Bronchial epithelial cell (primary cell): ENCODE measurements at regions not wholly inside any gene's neighbourhood (a gene's known extent, or its start where the extent isn't known, plus 50 kb on each side); places are given as distances from the start of the nearest gene placed in this dataset.
A peak's percentile ranks its signal among the peaks of the same experiment; 100 is the strongest.

Experiments
- DNase-seq: peaks from one replicate; pipeline ENCODE4 v3.0.0-alpha.2; 2010; ENCODE audit warnings: low read depth
- FAIRE-seq: peaks from 2 replicates; lab custom pipeline; 2011; peaks lifted over from hg19 to GRCh38; lab: Jason Lieb, UNC
- H3K27me3 ChIP-seq: 2 replicates; pipeline ENCODE4 v1.5.1; 2011; ENCODE audit warnings: low read length; ENCODE audit not compliant: control insufficient read depth, insufficient read depth
- H3K36me3 ChIP-seq: 2 replicates; pipeline ENCODE4 v1.5.1; 2011; ENCODE audit warnings: low read length; ENCODE audit not compliant: control insufficient read depth, insufficient read depth
- H3K4me3 ChIP-seq: 2 replicates; pipeline ENCODE4 v1.5.1; 2011; ENCODE audit warnings: mild to moderate bottlenecking, low read depth, low read length, control low read depth
- CTCF ChIP-seq: IDR thresholded peaks from 2 replicates; pipeline ENCODE4 v1.5.1; 2011; ENCODE audit warnings: mild to moderate bottlenecking, moderate library complexity, low read length, control low read depth, inconsistent platforms; ENCODE audit not compliant: insufficient read depth, severe bottlenecking

- Histone ChIP-seq H3K4me3 (no peak overlapping the region), H3K27me3 (no peaks in the 10 kb centered on the region), H3K36me3 (no peaks in the 10 kb centered on the region)
- TF ChIP-seq CTCF, result no peak
- no peak for DNase-seq
- no peak for FAIRE-seq
These were observed 234.8 kb downstream of the MED10 start for GRCh38 chr5:6143523-6143922.

- no peaks in the 10 kb centered on the region for H3K27me3 ChIP-seq
- DNase-seq (no peak), FAIRE-seq (no peak)
- no peak for TF ChIP-seq CTCF
- H3K36me3 ChIP-seq, result no peaks in the 10 kb centered on the region
- no peak overlapping the region for H3K4me3 ChIP-seq
These were observed 236.0 kb downstream of the MED10 start for GRCh38 chr5:6142353-6142752.

GRCh38 chr5:6140219-6140618, 238.1 kb downstream of the MED10 start:
- Histone ChIP-seq H3K4me3 (no peak overlapping the region), H3K36me3 (no peaks in the 10 kb centered on the region), H3K27me3 (no peaks in the 10 kb centered on the region)
- TF ChIP-seq CTCF, result no peak
- DNase-seq (no peak), FAIRE-seq (no peak)

GRCh38 chr5:6135977-6136376, 242.4 kb downstream of the MED10 start:
- FAIRE-seq (peak; percentile 7), DNase-seq (no peak)
- no peak for TF ChIP-seq CTCF
- H3K27me3 ChIP-seq, result no peaks in the 10 kb centered on the region
- H3K36me3 ChIP-seq, result no peaks in the 10 kb centered on the region
- no peak overlapping the region for H3K4me3 ChIP-seq

GRCh38 chr5:6134281-6134680, 244.1 kb downstream of the MED10 start:
- no peak for TF ChIP-seq CTCF
- Histone ChIP-seq H3K27me3 (no peaks in the 10 kb centered on the region), H3K36me3 (no peaks in the 10 kb centered on the region), H3K4me3 (no peak overlapping the region)
- DNase-seq, result no peak
- FAIRE-seq, result no peak

- Histone ChIP-seq H3K4me3 (no peak overlapping the region), H3K27me3 (no peaks in the 10 kb centered on the region), H3K36me3 (no peaks in the 10 kb centered on the region)
- TF ChIP-seq CTCF, result no peak
- DNase-seq (no peak), FAIRE-seq (peak; percentile 47)
These were observed 252.6 kb downstream of the MED10 start for GRCh38 chr5:6125781-6126180.
